K562 (cell line): ENCODE measurements at regions not wholly inside any gene's neighbourhood (a gene's known extent, or its start where the extent isn't known, plus 50 kb on each side); places are given as distances from the start of the nearest gene placed in this dataset.

Experiments used
- BACH1 ChIP-seq: fragments of 200-800 bp; sonication (Bioruptor generic); IDR thresholded peaks from 2 replicates; pipeline ENCODE4 v1.6.1; 2016; ENCODE audit warnings: missing genetic modification characterization, missing compliant biosample characterization
- ZNF274 ChIP-seq: IDR thresholded peaks from 2 replicates; pipeline ENCODE4 v1.6.1; 2011; ENCODE audit warnings: low read depth, mild to moderate bottlenecking, low read length, moderate library complexity, borderline replicate concordance
- TF ChIP-seq, protein P1 (sequence below), 3 experiments: IDR thresholded peaks in 2 of 3; conservative IDR thresholded peaks in 1 of 3; 2 replicates each; pipeline ENCODE4 v1.5.1; 2011 to 2012; ENCODE audit warnings: low read length in 3 of 3, mild to moderate bottlenecking in 3 of 3, control low read depth in 2 of 3, improper control_type of control experiment in 1 of 3, inconsistent platforms in 1 of 3, low read depth in 1 of 3, mixed read lengths in 1 of 3, moderate library complexity in 1 of 3; ENCODE audit not compliant: insufficient read depth in 2 of 3

DNA sequence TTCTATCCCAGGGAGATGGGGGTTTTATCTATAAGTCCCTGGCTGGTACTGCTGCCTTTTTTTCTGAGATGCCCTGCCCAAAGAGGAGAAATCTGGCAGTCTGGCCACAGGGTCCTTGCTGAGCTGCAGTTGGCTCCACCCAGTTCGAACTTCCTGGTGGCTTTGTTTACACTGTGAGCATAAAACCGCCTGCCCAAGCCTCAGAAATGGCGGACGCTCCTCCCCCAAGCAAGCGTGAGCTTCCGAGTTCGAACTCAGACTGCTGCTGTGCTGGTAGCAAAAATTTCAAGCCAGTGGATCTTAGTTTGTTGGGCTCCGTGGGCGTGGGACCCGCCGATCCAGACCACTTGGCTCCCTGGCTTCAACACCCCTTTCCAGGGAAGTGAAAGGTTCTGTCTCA lies 126.8 kb upstream of the SUCLG2 start:
- TF ChIP-seq BACH1 (tag) (no peak), ZNF274 (no peak)
- TF ChIP-seq, protein P1, sequence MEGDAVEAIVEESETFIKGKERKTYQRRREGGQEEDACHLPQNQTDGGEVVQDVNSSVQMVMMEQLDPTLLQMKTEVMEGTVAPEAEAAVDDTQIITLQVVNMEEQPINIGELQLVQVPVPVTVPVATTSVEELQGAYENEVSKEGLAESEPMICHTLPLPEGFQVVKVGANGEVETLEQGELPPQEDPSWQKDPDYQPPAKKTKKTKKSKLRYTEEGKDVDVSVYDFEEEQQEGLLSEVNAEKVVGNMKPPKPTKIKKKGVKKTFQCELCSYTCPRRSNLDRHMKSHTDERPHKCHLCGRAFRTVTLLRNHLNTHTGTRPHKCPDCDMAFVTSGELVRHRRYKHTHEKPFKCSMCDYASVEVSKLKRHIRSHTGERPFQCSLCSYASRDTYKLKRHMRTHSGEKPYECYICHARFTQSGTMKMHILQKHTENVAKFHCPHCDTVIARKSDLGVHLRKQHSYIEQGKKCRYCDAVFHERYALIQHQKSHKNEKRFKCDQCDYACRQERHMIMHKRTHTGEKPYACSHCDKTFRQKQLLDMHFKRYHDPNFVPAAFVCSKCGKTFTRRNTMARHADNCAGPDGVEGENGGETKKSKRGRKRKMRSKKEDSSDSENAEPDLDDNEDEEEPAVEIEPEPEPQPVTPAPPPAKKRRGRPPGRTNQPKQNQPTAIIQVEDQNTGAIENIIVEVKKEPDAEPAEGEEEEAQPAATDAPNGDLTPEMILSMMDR (IDR thresholded peaks at IDR 0.05 in 2 of 3, conservative IDR thresholded peaks at IDR 0.05 in 1 of 3; ENCODE audit: insufficient read depth in 2 of 3, low read depth in 1 of 3, low read length in 3 of 3), result no peak
